ENCODE measurements at regions not wholly inside any gene's neighbourhood (a gene's known extent, or its start where the extent isn't known, plus 50 kb on each side); places are given as distances from the start of the nearest gene placed in this dataset.

- TF ChIP-seq POLR2A (IDR thresholded peaks at IDR 0.05) = no peak
- TF ChIP-seq CTCF (IDR thresholded peaks at IDR 0.05) = no peak
- peaks cover 4% of the 10 kb centered on the region for H3K4me1 ChIP-seq
- no peaks in the 10 kb centered on the region for H3K27me3 ChIP-seq
- 66 to 69% methylated on average over 4 of the region's 4 CpGs for WGBS, 2 donors
- no peak overlapping the region for H3K27ac ChIP-seq
- DNase-seq = no peak
- H3K9me3 ChIP-seq = no peaks in the 10 kb centered on the region
- H3K36me3 ChIP-seq (ENCODE audit: low read depth, missing control alignments) = no peaks in the 10 kb centered on the region
- intact Hi-C loops (cut with DNase I; ENCODE audit: low total_unique reads) = no loop called here
- H3K4me3 ChIP-seq = no peak overlapping the region
Measured at GRCh38 chr17:72432881-72433280, 312.1 kb downstream of the SOX9 start.

GRCh38 chr17:72433797-72434196 lies 313.0 kb downstream of the SOX9 start:
- intact Hi-C loops (cut with DNase I; ENCODE audit: low total_unique reads) = no loop called here
- Histone ChIP-seq H3K9me3 (no peaks in the 10 kb centered on the region), H3K4me1 (peaks cover 4% of the 10 kb centered on the region), H3K27ac (no peak overlapping the region), H3K27me3 (no peaks in the 10 kb centered on the region), H3K4me3 (no peak overlapping the region), H3K36me3 (ENCODE audit: low read depth, missing control alignments) (no peaks in the 10 kb centered on the region)
- 77 to 79% methylated on average over 3 of the region's 3 CpGs for WGBS, 2 donors
- no peak for TF ChIP-seq POLR2A (IDR thresholded peaks at IDR 0.05)
- TF ChIP-seq CTCF (IDR thresholded peaks at IDR 0.05) = no peak
- DNase-seq = no peak

GRCh38 chr17:72434581-72434980 lies 313.8 kb downstream of the SOX9 start:
- H3K27ac ChIP-seq = no peak overlapping the region
- no peak overlapping the region for H3K4me3 ChIP-seq
- no peaks in the 10 kb centered on the region for H3K27me3 ChIP-seq
- H3K4me1 ChIP-seq = peaks cover 4% of the 10 kb centered on the region
- H3K36me3 ChIP-seq (ENCODE audit: low read depth, missing control alignments) = no peaks in the 10 kb centered on the region
- no peak for DNase-seq
- intact Hi-C loops (cut with DNase I; ENCODE audit: low total_unique reads) = no loop called here
- H3K9me3 ChIP-seq = no peaks in the 10 kb centered on the region
- TF ChIP-seq CTCF (IDR thresholded peaks at IDR 0.05) (no peak), POLR2A (IDR thresholded peaks at IDR 0.05) (no peak)

- Histone ChIP-seq H3K9me3 (no peaks in the 10 kb centered on the region), H3K27me3 (no peaks in the 10 kb centered on the region), H3K4me3 (no peak overlapping the region), H3K36me3 (ENCODE audit: low read depth, missing control alignments) (no peaks in the 10 kb centered on the region), H3K27ac (no peak overlapping the region), H3K4me1 (peaks cover 4% of the 10 kb centered on the region)
- no peak for DNase-seq
- TF ChIP-seq POLR2A (IDR thresholded peaks at IDR 0.05) = no peak
- TF ChIP-seq CTCF (IDR thresholded peaks at IDR 0.05) = no peak
- WGBS, 2 donors = 91 to 93% methylated on average over 3 to 9 of the region's 9 CpGs
- intact Hi-C loops (cut with DNase I; ENCODE audit: low total_unique reads) = no loop called here
Measured at GRCh38 chr17:72434991-72435618, 314.3 kb downstream of the SOX9 start.

- no peak for DNase-seq
- Histone ChIP-seq H3K27me3 (no peaks in the 10 kb centered on the region), H3K27ac (no peak overlapping the region), H3K9me3 (no peaks in the 10 kb centered on the region), H3K4me1 (no peaks in the 10 kb centered on the region), H3K36me3 (ENCODE audit: low read depth, missing control alignments) (no peaks in the 10 kb centered on the region), H3K4me3 (no peak overlapping the region)
- 90 to 91% methylated on average over 6 of the region's 6 CpGs for WGBS, 2 donors
- no peak for TF ChIP-seq POLR2A (IDR thresholded peaks at IDR 0.05)
- no peak for TF ChIP-seq CTCF (IDR thresholded peaks at IDR 0.05)
- intact Hi-C loops (cut with DNase I; ENCODE audit: low total_unique reads) = no loop called here
Measured at GRCh38 chr17:72438783-72439182, 318.0 kb downstream of the SOX9 start.

Measured in testis (tissue), 2 donors.